ENCODE measurements at regions not wholly inside any gene's neighbourhood (a gene's known extent, or its start where the extent isn't known, plus 50 kb on each side); places are given as distances from the start of the nearest gene placed in this dataset.

DNA sequence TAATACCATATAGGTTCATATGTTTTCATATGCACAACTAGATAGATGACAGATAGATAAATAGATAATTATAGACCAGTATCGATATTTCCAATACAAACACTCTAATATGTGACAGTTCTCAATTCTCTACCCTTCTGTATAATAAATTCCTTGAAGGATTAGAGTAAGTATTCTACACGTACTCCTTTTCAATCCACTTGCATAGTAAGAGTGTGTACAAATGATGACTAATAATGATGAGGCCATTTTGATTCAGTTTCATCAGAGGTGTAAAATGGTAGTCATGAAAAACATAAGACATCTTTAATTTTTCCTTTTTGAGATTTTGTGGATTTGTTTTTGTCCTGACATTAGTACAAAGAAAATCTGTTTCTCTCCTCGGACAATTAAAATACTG is 188.3 kb upstream of the WSB1 start:
- Histone ChIP-seq H2AFZ (ENCODE audit: low read depth) (no peak overlapping the region), H3K79me2 (ENCODE audit: insufficient read depth) (peaks cover 90% of the 10 kb centered on the region), H3K9me2 (no peaks in the 10 kb centered on the region), H3K4me2 (no peak overlapping the region), H3K4me1 (ENCODE audit: control insufficient read depth in 1 of 2, insufficient read depth in 2 of 2, low read depth in 1 of 2, low read length in 1 of 2) (no peaks in the 10 kb centered on the region), H3K9me3 (no peaks in the 10 kb centered on the region; the same call in 1 of the 2 replicates), H3K36me3 (replicated peaks in 1 of 2; ENCODE audit: control insufficient read depth in 1 of 2, insufficient read depth in 2 of 2, low read length in 1 of 2) (peaks cover 0 to 27% of the 10 kb centered on the region in 2 experiments), H4K20me1 (ENCODE audit: insufficient read depth) (no peaks in the 10 kb centered on the region), H3F3A (replicated peaks; ENCODE audit: insufficient read depth) (peaks cover 11% of the 10 kb centered on the region), H3K9ac (no peak overlapping the region), H3K27me3 (ENCODE audit: insufficient read depth) (no peaks in the 10 kb centered on the region), H3K4me3 (ENCODE audit: low read depth in 2 of 2, low read length in 1 of 2) (no peak overlapping the region), H3K27ac (ENCODE audit: low read depth in 2 of 2, low read length in 1 of 2) (no peak overlapping the region)
- ChIA-PET CTCF (no interaction called here), POLR2A (no interaction called here)
- TF ChIP-seq YY1 (IDR thresholded peaks at IDR 0.05; ENCODE audit: low read depth) (peak; percentile 25; the same call in 1 of the 2 replicates), JUND (IDR thresholded peaks at IDR 0.05) (no peak)
- WGBS (ENCODE audit: low lambda C conversion rate) = 46% methylated on average over 3 of the region's 3 CpGs
- DNase-seq = no peak

DNA sequence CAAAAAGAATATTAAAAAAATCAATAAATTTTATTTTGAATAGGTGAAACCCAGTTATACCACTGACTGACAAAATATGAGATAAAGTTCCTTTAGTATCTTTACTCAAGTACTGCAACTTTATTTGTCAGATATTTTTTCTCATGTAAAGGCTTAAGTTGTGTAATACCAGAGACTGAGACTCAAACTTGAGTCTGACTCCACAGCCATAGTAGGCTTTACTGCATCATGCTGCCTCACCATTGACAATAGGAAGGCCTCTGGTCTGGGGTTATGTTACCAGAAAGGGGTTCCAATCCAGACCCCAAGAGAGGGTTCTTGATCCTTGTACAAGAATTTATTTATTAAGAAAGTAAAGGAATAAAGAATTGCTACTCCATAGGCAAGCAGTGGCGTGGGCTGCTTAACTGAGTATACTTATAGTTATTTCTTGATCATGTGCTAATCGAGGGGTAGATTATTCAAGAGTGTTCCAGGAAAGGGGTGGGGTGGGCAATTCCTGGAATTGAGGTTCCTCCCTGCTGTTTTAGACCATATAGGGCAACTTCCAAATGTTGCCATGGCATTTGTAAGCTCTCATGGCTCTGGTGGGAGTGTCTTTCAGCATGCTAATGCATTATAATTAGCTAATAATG is 187.4 kb upstream of the WSB1 start:
- no peak for DNase-seq
- no peak overlapping the region for H3K27ac ChIP-seq (ENCODE audit: low read depth in 2 of 2, low read length in 1 of 2)
- H3F3A ChIP-seq (replicated peaks; ENCODE audit: insufficient read depth) = peaks cover 11% of the 10 kb centered on the region
- no peak overlapping the region for H3K4me2 ChIP-seq
- H3K27me3 ChIP-seq (ENCODE audit: insufficient read depth) = no peaks in the 10 kb centered on the region
- ChIA-PET CTCF (no interaction called here), POLR2A (no interaction called here)
- 48% methylated on average over 2 of the region's 2 CpGs for WGBS (ENCODE audit: low lambda C conversion rate)
- H4K20me1 ChIP-seq (ENCODE audit: insufficient read depth) = no peaks in the 10 kb centered on the region
- peaks cover 0 to 27% of the 10 kb centered on the region in 2 experiments for H3K36me3 ChIP-seq (replicated peaks in 1 of 2; ENCODE audit: control insufficient read depth in 1 of 2, insufficient read depth in 2 of 2, low read length in 1 of 2)
- no peak overlapping the region for H2AFZ ChIP-seq (ENCODE audit: low read depth)
- no peak for TF ChIP-seq CHD2 (IDR thresholded peaks at IDR 0.05; ENCODE audit: low read length, partially characterized antibody)
- no peak for TF ChIP-seq GATA2 (CRISPR knock-in tag; IDR thresholded peaks at IDR 0.05)
- TF ChIP-seq, protein P1, sequence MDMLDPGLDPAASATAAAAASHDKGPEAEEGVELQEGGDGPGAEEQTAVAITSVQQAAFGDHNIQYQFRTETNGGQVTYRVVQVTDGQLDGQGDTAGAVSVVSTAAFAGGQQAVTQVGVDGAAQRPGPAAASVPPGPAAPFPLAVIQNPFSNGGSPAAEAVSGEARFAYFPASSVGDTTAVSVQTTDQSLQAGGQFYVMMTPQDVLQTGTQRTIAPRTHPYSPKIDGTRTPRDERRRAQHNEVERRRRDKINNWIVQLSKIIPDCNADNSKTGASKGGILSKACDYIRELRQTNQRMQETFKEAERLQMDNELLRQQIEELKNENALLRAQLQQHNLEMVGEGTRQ (IDR thresholded peaks at IDR 0.05; ENCODE audit: borderline replicate concordance, low read depth, low read length) = no peak
- TF ChIP-seq TCF12 (IDR thresholded peaks at IDR 0.05) = no peak
- TF ChIP-seq TEAD4 (IDR thresholded peaks at IDR 0.05; ENCODE audit: borderline replicate concordance, insufficient read depth) = no peak
- H3K79me2 ChIP-seq (ENCODE audit: insufficient read depth) = peaks cover 88% of the 10 kb centered on the region
- H3K9me2 ChIP-seq = no peaks in the 10 kb centered on the region
- no peak overlapping the region for H3K9ac ChIP-seq
- no peaks in the 10 kb centered on the region; the same call in 1 of the 2 replicates for H3K9me3 ChIP-seq
- no peak overlapping the region for H3K4me3 ChIP-seq (ENCODE audit: low read depth in 2 of 2, low read length in 1 of 2)
- no peaks in the 10 kb centered on the region for H3K4me1 ChIP-seq (ENCODE audit: control insufficient read depth in 1 of 2, insufficient read depth in 2 of 2, low read depth in 1 of 2, low read length in 1 of 2)

DNA sequence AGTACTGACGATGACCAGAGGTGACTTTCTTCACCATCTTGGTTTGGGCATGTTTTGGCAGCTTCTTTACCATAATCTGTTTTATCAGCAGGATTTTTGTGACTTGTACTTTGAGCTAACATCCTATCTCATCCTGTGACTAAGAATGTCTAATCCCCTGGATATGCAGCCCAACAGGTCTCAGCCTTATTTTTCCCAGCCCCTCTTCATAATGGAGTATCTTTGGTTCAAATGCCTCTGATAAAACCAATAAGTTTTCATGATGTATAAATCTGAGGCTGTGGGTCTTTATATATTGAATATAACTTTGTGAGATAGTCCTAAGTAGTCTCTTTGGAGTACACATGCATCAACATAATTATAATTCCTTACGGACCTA is 186.9 kb upstream of the WSB1 start:
- H3K9me3 ChIP-seq = no peaks in the 10 kb centered on the region; the same call in 1 of the 2 replicates
- ChIA-PET POLR2A (interaction anchor here (0.9 kb wide), 1 partner anchor 17 kb away, joined by 3 read pairs; no protein-coding TSS in a partner anchor), CTCF (no interaction called here)
- H3K4me3 ChIP-seq (ENCODE audit: low read depth in 2 of 2, low read length in 1 of 2) = no peak overlapping the region
- H3K9ac ChIP-seq = no peak overlapping the region
- H3K4me1 ChIP-seq (ENCODE audit: control insufficient read depth in 1 of 2, insufficient read depth in 2 of 2, low read depth in 1 of 2, low read length in 1 of 2) = no peaks in the 10 kb centered on the region
- no peak overlapping the region for H2AFZ ChIP-seq (ENCODE audit: low read depth)
- 56% methylated on average over 2 of the region's 2 CpGs for WGBS (ENCODE audit: low lambda C conversion rate)
- peaks cover 0 to 27% of the 10 kb centered on the region in 2 experiments for H3K36me3 ChIP-seq (replicated peaks in 1 of 2; ENCODE audit: control insufficient read depth in 1 of 2, insufficient read depth in 2 of 2, low read length in 1 of 2)
- DNase-seq = no peak
- no peak overlapping the region for H3K4me2 ChIP-seq
- H3K79me2 ChIP-seq (ENCODE audit: insufficient read depth) = peaks cover 83% of the 10 kb centered on the region
- no peaks in the 10 kb centered on the region for H3K9me2 ChIP-seq
- H4K20me1 ChIP-seq (ENCODE audit: insufficient read depth) = no peaks in the 10 kb centered on the region
- H3K27me3 ChIP-seq (ENCODE audit: insufficient read depth) = no peaks in the 10 kb centered on the region
- H3F3A ChIP-seq (replicated peaks; ENCODE audit: insufficient read depth) = peaks cover 11% of the 10 kb centered on the region
- no peak overlapping the region for H3K27ac ChIP-seq (ENCODE audit: low read depth in 2 of 2, low read length in 1 of 2)
- TF ChIP-seq, protein P2, sequence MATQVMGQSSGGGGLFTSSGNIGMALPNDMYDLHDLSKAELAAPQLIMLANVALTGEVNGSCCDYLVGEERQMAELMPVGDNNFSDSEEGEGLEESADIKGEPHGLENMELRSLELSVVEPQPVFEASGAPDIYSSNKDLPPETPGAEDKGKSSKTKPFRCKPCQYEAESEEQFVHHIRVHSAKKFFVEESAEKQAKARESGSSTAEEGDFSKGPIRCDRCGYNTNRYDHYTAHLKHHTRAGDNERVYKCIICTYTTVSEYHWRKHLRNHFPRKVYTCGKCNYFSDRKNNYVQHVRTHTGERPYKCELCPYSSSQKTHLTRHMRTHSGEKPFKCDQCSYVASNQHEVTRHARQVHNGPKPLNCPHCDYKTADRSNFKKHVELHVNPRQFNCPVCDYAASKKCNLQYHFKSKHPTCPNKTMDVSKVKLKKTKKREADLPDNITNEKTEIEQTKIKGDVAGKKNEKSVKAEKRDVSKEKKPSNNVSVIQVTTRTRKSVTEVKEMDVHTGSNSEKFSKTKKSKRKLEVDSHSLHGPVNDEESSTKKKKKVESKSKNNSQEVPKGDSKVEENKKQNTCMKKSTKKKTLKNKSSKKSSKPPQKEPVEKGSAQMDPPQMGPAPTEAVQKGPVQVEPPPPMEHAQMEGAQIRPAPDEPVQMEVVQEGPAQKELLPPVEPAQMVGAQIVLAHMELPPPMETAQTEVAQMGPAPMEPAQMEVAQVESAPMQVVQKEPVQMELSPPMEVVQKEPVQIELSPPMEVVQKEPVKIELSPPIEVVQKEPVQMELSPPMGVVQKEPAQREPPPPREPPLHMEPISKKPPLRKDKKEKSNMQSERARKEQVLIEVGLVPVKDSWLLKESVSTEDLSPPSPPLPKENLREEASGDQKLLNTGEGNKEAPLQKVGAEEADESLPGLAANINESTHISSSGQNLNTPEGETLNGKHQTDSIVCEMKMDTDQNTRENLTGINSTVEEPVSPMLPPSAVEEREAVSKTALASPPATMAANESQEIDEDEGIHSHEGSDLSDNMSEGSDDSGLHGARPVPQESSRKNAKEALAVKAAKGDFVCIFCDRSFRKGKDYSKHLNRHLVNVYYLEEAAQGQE (IDR thresholded peaks at IDR 0.05; ENCODE audit: low read depth, low read length) = no peak
- TF ChIP-seq YY1 (IDR thresholded peaks at IDR 0.05; ENCODE audit: low read depth) (no peak), GABPA (IDR thresholded peaks at IDR 0.05; ENCODE audit: low read depth) (no peak), RXRA (IDR thresholded peaks at IDR 0.05; ENCODE audit: borderline replicate concordance, low read depth) (no peak), POLR2AphosphoS5 (IDR thresholded peaks at IDR 0.05; ENCODE audit: low read depth, low read length) (no peak), RCOR1 (IDR thresholded peaks at IDR 0.05; ENCODE audit: low read length) (no peak), RFX5 (IDR thresholded peaks at IDR 0.05; ENCODE audit: low read length) (no peak), GATA2 (CRISPR knock-in tag; IDR thresholded peaks at IDR 0.05) (no peak), SIN3A (IDR thresholded peaks at IDR 0.05; ENCODE audit: borderline replicate concordance, low read depth, low read length) (no peak), NFIC (IDR thresholded peaks at IDR 0.05; ENCODE audit: borderline replicate concordance) (no peak), FOSL2 (IDR thresholded peaks at IDR 0.05; ENCODE audit: borderline replicate concordance, low read depth) (no peak), SMC3 (IDR thresholded peaks at IDR 0.05; ENCODE audit: low read depth, low read length) (no peak), NRF1 (IDR thresholded peaks at IDR 0.05; ENCODE audit: low read depth, low read length) (no peak)
- TF ChIP-seq, protein P3, sequence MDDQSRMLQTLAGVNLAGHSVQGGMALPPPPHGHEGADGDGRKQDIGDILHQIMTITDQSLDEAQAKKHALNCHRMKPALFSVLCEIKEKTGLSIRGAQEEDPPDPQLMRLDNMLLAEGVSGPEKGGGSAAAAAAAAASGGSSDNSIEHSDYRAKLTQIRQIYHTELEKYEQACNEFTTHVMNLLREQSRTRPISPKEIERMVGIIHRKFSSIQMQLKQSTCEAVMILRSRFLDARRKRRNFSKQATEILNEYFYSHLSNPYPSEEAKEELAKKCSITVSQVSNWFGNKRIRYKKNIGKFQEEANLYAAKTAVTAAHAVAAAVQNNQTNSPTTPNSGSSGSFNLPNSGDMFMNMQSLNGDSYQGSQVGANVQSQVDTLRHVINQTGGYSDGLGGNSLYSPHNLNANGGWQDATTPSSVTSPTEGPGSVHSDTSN (IDR thresholded peaks at IDR 0.05) = no peak

Data from SK-N-SH (cell line).